SK-N-SH (cell line): ENCODE measurements at regions not wholly inside any gene's neighbourhood (a gene's known extent, or its start where the extent isn't known, plus 50 kb on each side); places are given as distances from the start of the nearest gene placed in this dataset.

ENCODE experiments used
- CTCF ChIA-PET: fragments of 300-600, 350-600 bp; formaldehyde crosslinking; extraction: SDS; loops from one replicate; lab custom pipeline; 2021; lab: Yijun Ruan, JAX
- POLR2A ChIA-PET: fragments of 350-600 bp; sonication (Branson Sonifier 250); formaldehyde crosslinking; extraction: SDS; loops from one replicate; lab custom pipeline; 2020; ENCODE audit warnings: antibody characterized with exemption, inconsistent platforms; lab: Yijun Ruan, JAX
- DNase-seq: peaks from one replicate; pipeline ENCODE4 v3.0.0; 2012
- H2AFZ ChIP-seq: fragments of 200-600 bp; sonication (generic); 2 replicates; pipeline ENCODE4 v1.8.1; 2016; ENCODE audit warnings: antibody characterized with exemption, mild to moderate bottlenecking, low read depth
- H3F3A ChIP-seq: fragments of 200-600 bp; sonication (generic); replicated peaks from 2 replicates; pipeline ENCODE3; 2016; ENCODE audit warnings: antibody characterized with exemption, mild to moderate bottlenecking; ENCODE audit not compliant: insufficient read depth
- H3K27ac ChIP-seq, 2 experiments: fragments of 200-500 bp in 1 of 2; fragments of 200-600 bp in 1 of 2; sonication (Bioruptor generic) in 1 of 2; sonication (generic), shearing (Covaris generic) in 1 of 2; 2 replicates each; pipeline versions ENCODE4 v1.5.1 to v1.6.1; 2014 to 2016; ENCODE audit warnings: low read depth in 2 of 2, inconsistent platforms in 1 of 2, low read length in 1 of 2, mild to moderate bottlenecking in 1 of 2, mixed read lengths in 1 of 2
- H3K27me3 ChIP-seq: fragments of 200-600 bp; sonication (generic), shearing (Covaris generic); 2 replicates; pipeline ENCODE4 v1.6.1; 2016; ENCODE audit warnings: mixed run types; ENCODE audit not compliant: insufficient read depth
- H3K36me3 ChIP-seq, 2 experiments: fragments of 200-500 bp in 1 of 2; fragments of 200-600 bp in 1 of 2; sonication (Bioruptor generic) in 1 of 2; sonication (generic) in 1 of 2; replicated peaks in 1 of 2; 2 replicates each; pipeline versions ENCODE3 to v1.5.1; 2014 to 2016; ENCODE audit warnings: low read length in 1 of 2, mild to moderate bottlenecking in 1 of 2; ENCODE audit not compliant: insufficient read depth in 2 of 2, control insufficient read depth in 1 of 2
- H3K4me1 ChIP-seq, 2 experiments: fragments of 200-500 bp in 1 of 2; fragments of 200-600 bp in 1 of 2; sonication (Bioruptor generic) in 1 of 2; sonication (generic), shearing (Covaris generic) in 1 of 2; 2 replicates each; pipeline versions ENCODE4 v1.5.1 to v1.6.1; 2014 to 2016; ENCODE audit warnings: low read depth in 1 of 2, low read length in 1 of 2, mixed run types in 1 of 2; ENCODE audit not compliant: insufficient read depth in 2 of 2, control insufficient read depth in 1 of 2
- H3K4me2 ChIP-seq: fragments of 200-600 bp; sonication (generic), shearing (Covaris generic); 2 replicates; pipeline ENCODE4 v1.6.1; 2017; ENCODE audit warnings: mixed run types
- H3K4me3 ChIP-seq, 2 experiments: fragments of 200-500 bp in 1 of 2; fragments of 200-600 bp in 1 of 2; sonication (Bioruptor generic) in 1 of 2; sonication (generic), shearing (Covaris generic) in 1 of 2; 2 replicates each; pipeline versions ENCODE4 v1.5.1 to v1.8.1; 2014 to 2016; ENCODE audit warnings: low read depth in 2 of 2, inconsistent platforms in 1 of 2, low read length in 1 of 2, mild to moderate bottlenecking in 1 of 2, mixed read lengths in 1 of 2, moderate library complexity in 1 of 2
- H3K79me2 ChIP-seq: fragments of 200-600 bp; sonication (generic); 2 replicates; pipeline ENCODE4 v1.8.1; 2017; ENCODE audit warnings: mild to moderate bottlenecking; ENCODE audit not compliant: insufficient read depth
- H3K9ac ChIP-seq: fragments of 200-600 bp; sonication (generic); 2 replicates; pipeline ENCODE4 v1.6.1; 2017; ENCODE audit warnings: mixed run types
- H3K9me2 ChIP-seq: fragments of 200-600 bp; sonication (generic); 2 replicates; pipeline ENCODE4 v1.6.1; 2017; ENCODE audit warnings: mixed run types
- H3K9me3 ChIP-seq: fragments of 200-600 bp; sonication (generic); 2 replicates; pipeline ENCODE4 v1.6.1; 2017; ENCODE audit warnings: mixed run types, mild to moderate bottlenecking, moderate library complexity
- H4K20me1 ChIP-seq: fragments of 200-600 bp; sonication (generic); 2 replicates; pipeline ENCODE4 v1.6.1; 2017; ENCODE audit warnings: mild to moderate bottlenecking, mixed run types; ENCODE audit not compliant: insufficient read depth
- ELF1 ChIP-seq: IDR thresholded peaks from 2 replicates; pipeline ENCODE4 v1.4.0; 2012
- EZH2phosphoT487 ChIP-seq: fragments of 200-600 bp; sonication (generic); IDR thresholded peaks from 2 replicates; pipeline ENCODE4 v1.6.1; 2017; ENCODE audit warnings: low read depth, mixed run types, mild to moderate bottlenecking, antibody characterized with exemption, moderate library complexity, borderline replicate concordance
- GATA2 ChIP-seq: sonication (generic); formaldehyde crosslinking; IDR thresholded peaks from 2 replicates; pipeline ENCODE4 v1.5.0; 2020; ENCODE audit warnings: mild to moderate bottlenecking, missing genetic modification reagents
- RAD21 ChIP-seq: IDR thresholded peaks from 2 replicates; pipeline ENCODE4 v1.6.1; 2012; ENCODE audit warnings: mild to moderate bottlenecking, low read length
- USF1 ChIP-seq: IDR thresholded peaks from 2 replicates; pipeline ENCODE4 v1.4.0; 2012; ENCODE audit warnings: low read depth, borderline replicate concordance
- WGBS: methylation state at CpG from one replicate; pipeline ENCODE4 v1.1.6; 2017; ENCODE audit warnings: low lambda C conversion rate; 5-methylcytosine and 5-hydroxymethylcytosine counted together

GRCh38 chr6:164075981-164076615 lies 661.6 kb downstream of the QKI start:
- no peaks in the 10 kb centered on the region for H3K4me1 ChIP-seq
- POLR2A ChIA-PET = no interaction called here

GRCh38 chr6:164072240-164072666 lies 657.7 kb downstream of the QKI start:
- H2AFZ ChIP-seq = no peak overlapping the region
- TF ChIP-seq EZH2phosphoT487 (no peak), GATA2 (CRISPR knock-in tag) (peak; percentile 56), USF1 (no peak)
- H4K20me1 ChIP-seq = no peaks in the 10 kb centered on the region
- H3F3A ChIP-seq = no peaks in the 10 kb centered on the region
- no peak overlapping the region for H3K4me2 ChIP-seq
- H3K4me1 ChIP-seq = no peaks in the 10 kb centered on the region; a peak in 2 of 4 replicates
- 1% methylated on average over 2 of the region's 2 CpGs for WGBS
- H3K36me3 ChIP-seq = no peaks in the 10 kb centered on the region
- H3K9me2 ChIP-seq = no peaks in the 10 kb centered on the region
- H3K9me3 ChIP-seq = peaks cover 6% of the 10 kb centered on the region; the same call in 1 of the 2 replicates
- no peak overlapping the region for H3K4me3 ChIP-seq
- DNase-seq = no peak
- ChIA-PET CTCF (no interaction called here), POLR2A (no interaction called here)
- no peak overlapping the region for H3K9ac ChIP-seq
- H3K79me2 ChIP-seq = no peaks in the 10 kb centered on the region
- no peaks in the 10 kb centered on the region for H3K27me3 ChIP-seq
- H3K27ac ChIP-seq = no peak overlapping the region

More at GRCh38 chr6:164075981-164076615, 661.6 kb downstream of the QKI start:
- H3K9me3 ChIP-seq = no peaks in the 10 kb centered on the region
- no peak overlapping the region for H3K9ac ChIP-seq
- H3K27me3 ChIP-seq = no peaks in the 10 kb centered on the region
- H3K79me2 ChIP-seq = no peaks in the 10 kb centered on the region
- H4K20me1 ChIP-seq = no peaks in the 10 kb centered on the region
- no peaks in the 10 kb centered on the region for H3F3A ChIP-seq
- DNase-seq = no peak
- no peaks in the 10 kb centered on the region for H3K9me2 ChIP-seq
- no peak for TF ChIP-seq RAD21
- no peak overlapping the region for H3K4me3 ChIP-seq
- H3K4me2 ChIP-seq = no peak overlapping the region
- no peaks in the 10 kb centered on the region for H3K36me3 ChIP-seq
- 65% methylated on average over 7 of the region's 10 CpGs for WGBS
- no peak overlapping the region for H2AFZ ChIP-seq
- no peak overlapping the region for H3K27ac ChIP-seq
- CTCF ChIA-PET = interaction anchor here (1.3 kb wide), 1 partner anchor 851 kb away, joined by 3 read pairs; no protein-coding TSS in a partner anchor

- no peak overlapping the region for H3K27ac ChIP-seq
- WGBS = 43% methylated on average over 7 of the region's 11 CpGs
- H3K27me3 ChIP-seq = no peaks in the 10 kb centered on the region
- no peaks in the 10 kb centered on the region for H4K20me1 ChIP-seq
- no peak overlapping the region for H3K4me3 ChIP-seq
- no peaks in the 10 kb centered on the region for H3K79me2 ChIP-seq
- no peaks in the 10 kb centered on the region; a peak in 2 of 4 replicates for H3K4me1 ChIP-seq
- no peaks in the 10 kb centered on the region for H3F3A ChIP-seq
- no peaks in the 10 kb centered on the region for H3K9me2 ChIP-seq
- H3K9ac ChIP-seq = no peak overlapping the region
- TF ChIP-seq ELF1 = no peak
- peaks cover 6% of the 10 kb centered on the region; the same call in 1 of the 2 replicates for H3K9me3 ChIP-seq
- no peak for DNase-seq
- H2AFZ ChIP-seq = no peak overlapping the region
- POLR2A ChIA-PET = no interaction called here
- CTCF ChIA-PET = interaction anchor here (0.6 kb wide), 1 partner anchor 51 kb away, joined by 4 read pairs; no protein-coding TSS in a partner anchor
- no peaks in the 10 kb centered on the region for H3K36me3 ChIP-seq
- H3K4me2 ChIP-seq = no peak overlapping the region
Measured at GRCh38 chr6:164069350-164069990, 655.0 kb downstream of the QKI start.
